Duodenal mucosa (tissue), 2 donors: ENCODE measurements at regions not wholly inside any gene's neighbourhood (a gene's known extent, or its start where the extent isn't known, plus 50 kb on each side); places are given as distances from the start of the nearest gene placed in this dataset.

Experiments used
- H3K27ac ChIP-seq: one replicate; pipeline ENCODE4 v1.7.0; 2013; ENCODE audit warnings: low read depth, low read length
- H3K27me3 ChIP-seq, 2 donors: one replicate each; pipeline ENCODE4 v1.7.0; 2013; ENCODE audit warnings: low read length in 2 of 2, control low read depth in 1 of 2; ENCODE audit not compliant: insufficient read depth in 2 of 2, control insufficient read depth in 1 of 2
- H3K36me3 ChIP-seq, 2 donors: one replicate each; pipeline ENCODE4 v1.7.0; 2013; ENCODE audit warnings: low read length in 2 of 2, control low read depth in 1 of 2; ENCODE audit not compliant: insufficient read depth in 2 of 2, control insufficient read depth in 1 of 2
- H3K4me1 ChIP-seq, 2 donors: one replicate each; pipeline ENCODE4 v1.7.0; 2013; ENCODE audit warnings: low read length in 2 of 2, control low read depth in 1 of 2; ENCODE audit not compliant: insufficient read depth in 2 of 2, control insufficient read depth in 1 of 2
- H3K4me3 ChIP-seq, 2 donors: one replicate each; pipeline ENCODE4 v1.7.0; 2013; ENCODE audit warnings: low read length in 2 of 2, low read depth in 1 of 2
- H3K9ac ChIP-seq, 2 donors: one replicate each; pipeline ENCODE4 v1.7.0; 2013; ENCODE audit warnings: low read length in 2 of 2, low read depth in 1 of 2
- H3K9me3 ChIP-seq, 2 donors: one replicate each; pipeline ENCODE4 v1.7.0; 2013; ENCODE audit warnings: low read length in 2 of 2, control low read depth in 1 of 2; ENCODE audit not compliant: control insufficient read depth in 1 of 2

GRCh38 chr3:166064476-166064875 lies 227.3 kb upstream of the BCHE start:
- no peak overlapping the region for H3K27ac ChIP-seq
- H3K4me3 ChIP-seq: no peak overlapping the region
- no peaks in the 10 kb centered on the region for H3K9me3 ChIP-seq
- no peaks in the 10 kb centered on the region for H3K27me3 ChIP-seq
- H3K4me1 ChIP-seq: no peaks in the 10 kb centered on the region
- H3K36me3 ChIP-seq: no peaks in the 10 kb centered on the region
- no peak overlapping the region for H3K9ac ChIP-seq

DNA sequence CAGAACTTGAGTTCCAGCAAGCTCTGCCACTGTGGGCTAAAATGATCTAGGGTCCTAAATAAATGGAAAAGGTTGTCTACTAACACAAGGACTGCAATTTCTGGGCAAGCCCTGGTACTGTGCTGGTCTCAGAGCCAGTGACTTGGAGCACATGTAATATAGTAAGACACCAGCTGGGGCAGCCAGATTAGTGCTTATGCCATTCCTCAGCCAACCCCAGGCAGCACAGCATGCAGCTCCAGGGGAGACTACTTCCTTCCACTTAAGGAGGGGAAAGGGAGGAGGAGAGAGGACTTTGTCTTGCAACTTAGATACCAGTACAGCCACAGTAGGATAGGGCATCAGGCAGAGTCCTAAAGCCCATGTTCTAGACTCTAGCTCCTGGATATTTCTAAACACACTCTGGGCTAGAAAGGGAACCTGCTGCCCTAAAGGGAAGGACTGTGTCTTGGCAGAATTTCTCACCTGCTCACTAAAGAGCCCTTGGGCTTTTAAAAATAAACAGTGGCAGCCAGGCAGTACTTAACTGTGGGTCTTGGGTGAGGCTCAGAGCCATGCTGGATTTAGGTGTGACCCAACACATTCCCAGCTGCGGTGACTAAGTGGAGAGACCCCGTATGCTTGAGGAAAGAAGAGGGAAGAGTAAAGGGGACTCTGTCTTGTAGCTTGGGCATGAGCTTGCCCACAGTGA lies 223.7 kb upstream of the BCHE start:
- Histone ChIP-seq H3K4me1 (no peaks in the 10 kb centered on the region), H3K27ac (no peak overlapping the region), H3K9me3 (peaks cover 0 to 1% of the 10 kb centered on the region in 2 donors)

GRCh38 chr3:166052440-166052839 lies 215.2 kb upstream of the BCHE start:
- Histone ChIP-seq H3K9me3 (peaks cover 1 to 6% of the 10 kb centered on the region in 2 donors), H3K27me3 (no peaks in the 10 kb centered on the region), H3K27ac (no peak overlapping the region), H3K4me3 (no peak overlapping the region), H3K36me3 (no peaks in the 10 kb centered on the region), H3K9ac (no peak overlapping the region), H3K4me1 (no peaks in the 10 kb centered on the region)

More for the DNA sequence above, 223.7 kb upstream of the BCHE start:
- no peaks in the 10 kb centered on the region for H3K36me3 ChIP-seq
- H3K9ac ChIP-seq: no peak overlapping the region
- H3K27me3 ChIP-seq: no peaks in the 10 kb centered on the region
- no peak overlapping the region for H3K4me3 ChIP-seq

DNA sequence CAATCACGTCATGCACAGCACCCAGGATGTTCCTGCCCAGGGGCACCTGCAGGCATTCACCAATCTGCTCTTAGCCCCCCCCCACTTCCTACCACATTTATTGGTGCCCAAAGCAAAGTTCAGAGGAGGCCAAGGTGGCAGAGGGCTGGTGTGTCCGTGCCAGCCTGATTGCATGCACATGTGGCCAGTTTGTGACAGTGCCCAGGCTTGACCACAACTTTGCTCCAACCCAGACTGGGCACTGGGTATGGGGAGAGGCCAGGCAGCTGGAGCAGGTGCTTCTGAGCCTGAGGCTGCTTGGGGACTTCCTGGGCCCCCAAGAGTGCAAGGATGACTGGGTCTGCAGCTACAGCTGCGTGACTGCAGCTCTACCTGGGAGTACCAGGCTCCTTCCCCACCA lies 192.3 kb upstream of the BCHE start:
- Histone ChIP-seq H3K27ac (no peak overlapping the region), H3K4me3 (no peak overlapping the region), H3K9me3 (no peaks in the 10 kb centered on the region), H3K36me3 (no peaks in the 10 kb centered on the region), H3K27me3 (no peaks in the 10 kb centered on the region), H3K4me1 (no peaks in the 10 kb centered on the region), H3K9ac (no peak overlapping the region)

GRCh38 chr3:166013073-166013679 lies 176.0 kb upstream of the BCHE start:
- Histone ChIP-seq H3K4me1 (no peaks in the 10 kb centered on the region), H3K9me3 (no peaks in the 10 kb centered on the region), H3K36me3 (no peaks in the 10 kb centered on the region), H3K9ac (no peak overlapping the region), H3K27ac (no peak overlapping the region), H3K4me3 (no peak overlapping the region), H3K27me3 (no peaks in the 10 kb centered on the region)

- Histone ChIP-seq H3K27me3 (no peaks in the 10 kb centered on the region), H3K4me3 (no peak overlapping the region), H3K36me3 (no peaks in the 10 kb centered on the region), H3K9ac (no peak overlapping the region), H3K4me1 (no peaks in the 10 kb centered on the region), H3K27ac (no peak overlapping the region), H3K9me3 (no peaks in the 10 kb centered on the region)
These were observed 174.5 kb upstream of the BCHE start for GRCh38 chr3:166011771-166012170.

DNA sequence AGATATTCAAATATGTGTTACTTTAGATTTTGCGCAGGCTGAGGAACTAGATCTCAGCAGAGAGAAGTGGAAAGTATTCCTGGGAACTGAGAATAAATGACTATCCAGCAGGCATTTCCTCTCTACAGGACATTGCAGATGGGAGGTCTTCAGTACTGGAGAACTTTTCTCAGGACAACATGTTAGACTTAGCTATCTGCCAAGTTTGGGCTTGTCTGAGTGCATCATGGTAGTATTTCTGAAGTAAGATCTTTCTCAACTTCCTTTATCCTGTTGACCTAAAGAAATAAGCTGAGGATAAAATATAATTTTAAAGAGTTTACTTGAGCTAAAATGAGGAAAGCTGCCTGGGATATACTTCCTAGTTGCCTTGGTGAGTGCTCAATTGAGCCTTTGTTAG lies 167.9 kb upstream of the BCHE start:
- Histone ChIP-seq H3K27ac (no peak overlapping the region), H3K36me3 (no peaks in the 10 kb centered on the region), H3K4me1 (no peaks in the 10 kb centered on the region), H3K4me3 (no peak overlapping the region), H3K9me3 (no peaks in the 10 kb centered on the region), H3K9ac (no peak overlapping the region), H3K27me3 (no peaks in the 10 kb centered on the region)

DNA sequence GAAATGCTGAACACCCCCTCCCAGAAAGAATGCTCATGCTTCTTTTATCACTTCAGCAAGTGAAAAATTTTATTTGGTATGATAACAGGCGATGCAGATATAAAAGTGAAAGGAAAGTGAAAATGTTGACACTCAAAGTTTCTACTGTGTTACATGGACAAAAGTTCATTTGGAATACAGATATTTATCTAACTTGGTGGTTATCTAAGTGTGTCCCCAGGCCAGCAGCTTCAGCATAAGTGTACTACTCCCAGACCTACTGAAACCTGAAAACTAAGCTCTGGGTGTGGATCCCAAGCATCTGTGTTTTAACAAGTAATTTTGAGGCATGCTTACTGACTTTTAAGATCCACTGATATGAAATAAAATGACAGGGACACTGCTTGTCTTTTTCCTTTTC lies 157.1 kb upstream of the BCHE start:
- Histone ChIP-seq H3K27ac (no peak overlapping the region), H3K9ac (no peak overlapping the region), H3K4me3 (no peak overlapping the region), H3K9me3 (no peaks in the 10 kb centered on the region), H3K36me3 (no peaks in the 10 kb centered on the region), H3K4me1 (no peaks in the 10 kb centered on the region), H3K27me3 (no peaks in the 10 kb centered on the region)

GRCh38 chr3:165984589-165984988 lies 147.4 kb upstream of the BCHE start:
- Histone ChIP-seq H3K36me3 (no peaks in the 10 kb centered on the region), H3K9ac (no peak overlapping the region), H3K4me1 (no peaks in the 10 kb centered on the region), H3K4me3 (no peak overlapping the region), H3K27me3 (no peaks in the 10 kb centered on the region), H3K27ac (no peak overlapping the region), H3K9me3 (no peaks in the 10 kb centered on the region)

DNA sequence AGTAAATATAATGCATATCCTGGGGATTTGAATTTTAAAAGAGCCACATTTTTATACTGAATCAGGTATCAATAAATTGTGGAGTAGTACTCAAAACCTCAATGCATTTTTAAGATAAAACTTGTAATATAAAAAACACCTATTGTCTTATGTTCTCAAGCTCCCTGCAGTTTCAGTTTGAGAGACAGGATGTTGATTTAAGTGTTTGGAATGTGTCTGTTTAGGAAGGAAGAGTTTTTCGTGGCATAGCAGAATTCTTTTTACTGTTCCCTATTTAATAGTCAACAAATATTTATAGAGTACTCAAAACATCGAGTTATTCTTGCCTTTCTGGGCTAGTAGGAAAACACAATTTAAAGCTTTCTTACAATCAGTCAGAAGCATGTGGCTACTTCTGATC lies 146.1 kb upstream of the BCHE start:
- H3K27me3 ChIP-seq: no peaks in the 10 kb centered on the region
- H3K9ac ChIP-seq: no peak overlapping the region
- no peaks in the 10 kb centered on the region for H3K9me3 ChIP-seq
- H3K4me1 ChIP-seq: no peaks in the 10 kb centered on the region
- no peak overlapping the region for H3K27ac ChIP-seq
- no peaks in the 10 kb centered on the region for H3K36me3 ChIP-seq
- no peak overlapping the region for H3K4me3 ChIP-seq
